ENCODE measurements at regions not wholly inside any gene's neighbourhood (a gene's known extent, or its start where the extent isn't known, plus 50 kb on each side); places are given as distances from the start of the nearest gene placed in this dataset.

- TF ChIP-seq CTCF (conservative IDR thresholded peaks at IDR 0.05): no peak
- H3K27ac ChIP-seq: no peak overlapping the region
These were observed 167.2 kb upstream of the PPP2R2D start for GRCh38 chr10:131733596-131733995.

- no peak for TF ChIP-seq CTCF (conservative IDR thresholded peaks at IDR 0.05)
- no peak overlapping the region for H3K27ac ChIP-seq
These were observed 165.2 kb upstream of the PPP2R2D start for GRCh38 chr10:131735577-131735976.

- no peak overlapping the region for H3K27ac ChIP-seq
- TF ChIP-seq CTCF (conservative IDR thresholded peaks at IDR 0.05): no peak
These were observed 164.4 kb upstream of the PPP2R2D start for GRCh38 chr10:131736321-131736980.

- H3K27ac ChIP-seq: no peak overlapping the region
- TF ChIP-seq CTCF (conservative IDR thresholded peaks at IDR 0.05): no peak
These were observed 163.0 kb upstream of the PPP2R2D start for GRCh38 chr10:131737543-131738395.

GRCh38 chr10:131738396-131738735, 162.4 kb upstream of the PPP2R2D start:
- H3K27ac ChIP-seq: no peak overlapping the region
- TF ChIP-seq CTCF (conservative IDR thresholded peaks at IDR 0.05): no peak

DNA sequence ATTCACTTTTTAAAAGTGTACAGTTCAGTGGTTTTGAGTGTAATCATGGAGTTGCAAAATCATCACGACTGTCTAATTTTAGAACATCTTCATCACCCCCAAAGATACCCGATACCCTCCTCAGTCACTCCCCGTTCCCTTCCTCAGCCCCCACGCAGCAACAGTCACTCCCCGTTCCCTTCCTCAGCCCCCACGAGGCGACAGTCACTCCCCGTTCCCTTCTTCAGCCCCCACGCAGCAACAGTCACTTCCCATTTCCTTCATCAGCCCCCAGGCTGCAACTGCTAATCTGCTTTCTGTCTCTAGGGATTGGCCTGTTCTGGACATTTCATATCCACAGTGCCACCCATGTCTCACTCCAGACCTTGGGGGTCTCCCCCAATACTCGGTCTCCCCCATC, 161.6 kb upstream of the PPP2R2D start:
- no peak for TF ChIP-seq CTCF (conservative IDR thresholded peaks at IDR 0.05)
- no peak overlapping the region for H3K27ac ChIP-seq

DNA sequence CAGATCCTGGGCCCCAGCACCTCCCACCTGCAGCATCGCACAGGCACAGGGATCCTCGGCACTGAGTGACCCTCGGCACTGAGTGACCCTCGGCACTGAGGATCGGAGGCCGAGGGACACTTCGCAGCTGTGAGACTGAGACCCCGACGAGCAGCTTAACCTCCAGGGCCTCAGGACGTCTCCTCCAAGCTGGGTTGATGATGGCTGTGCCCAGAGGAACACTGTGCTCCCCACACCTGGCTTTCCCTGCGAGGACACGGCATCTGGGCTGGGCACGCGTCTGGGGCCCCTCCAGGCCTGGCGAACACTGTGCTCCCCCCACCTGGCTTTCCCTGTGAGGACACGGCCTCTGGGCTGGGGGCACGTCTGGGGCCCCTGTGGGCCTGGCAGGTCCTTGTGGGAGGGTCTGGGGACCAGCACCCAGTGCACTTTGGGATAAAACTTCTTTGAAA, 158.3 kb upstream of the PPP2R2D start:
- TF ChIP-seq CTCF (conservative IDR thresholded peaks at IDR 0.05): no peak
- H3K27ac ChIP-seq: no peak overlapping the region

Measured in VCaP (cell line).